ENCODE measurements at regions not wholly inside any gene's neighbourhood (a gene's known extent, or its start where the extent isn't known, plus 50 kb on each side); places are given as distances from the start of the nearest gene placed in this dataset.

DNA sequence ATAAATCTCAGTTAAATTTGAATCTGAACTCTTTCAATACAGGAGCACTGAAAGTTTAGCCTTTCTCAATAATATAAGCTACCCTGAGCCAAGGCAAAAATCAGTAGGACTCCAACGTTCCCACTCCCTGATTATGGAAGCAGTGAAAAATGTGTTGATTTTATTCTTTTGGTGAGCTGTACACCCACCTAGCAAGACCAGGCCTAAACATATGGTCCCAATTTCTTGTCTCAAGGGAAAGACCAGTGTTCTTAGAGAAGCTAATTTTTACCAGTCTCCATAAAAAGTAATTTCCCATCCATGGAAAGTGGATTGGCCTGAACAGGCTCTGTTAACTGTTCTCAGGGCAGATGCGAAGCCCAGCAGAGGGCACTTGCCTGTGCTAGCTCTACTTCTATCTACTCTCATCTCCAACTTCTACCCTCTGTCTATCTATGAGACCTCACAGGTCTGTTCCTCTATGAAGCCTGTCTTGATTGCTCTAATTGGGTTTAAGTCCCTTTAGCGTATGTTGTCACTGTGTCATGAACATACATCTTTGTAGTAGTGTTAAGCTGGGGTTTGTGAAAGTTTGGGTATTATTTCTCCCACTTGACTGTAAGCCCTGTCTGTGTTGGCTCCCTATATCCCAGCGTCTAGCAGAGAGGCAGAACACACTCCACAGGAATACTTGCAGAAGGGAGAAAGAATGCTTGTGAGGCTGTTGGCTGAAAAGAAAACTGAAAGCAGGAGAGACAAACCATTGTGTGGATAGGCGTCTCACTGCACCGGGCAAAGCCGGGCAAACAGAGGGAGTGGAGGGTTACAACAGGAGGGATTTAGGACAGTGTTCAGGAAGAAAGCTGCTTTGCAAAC, 167.1 kb upstream of the MAF start:
- no peak for DNase-seq

DNA sequence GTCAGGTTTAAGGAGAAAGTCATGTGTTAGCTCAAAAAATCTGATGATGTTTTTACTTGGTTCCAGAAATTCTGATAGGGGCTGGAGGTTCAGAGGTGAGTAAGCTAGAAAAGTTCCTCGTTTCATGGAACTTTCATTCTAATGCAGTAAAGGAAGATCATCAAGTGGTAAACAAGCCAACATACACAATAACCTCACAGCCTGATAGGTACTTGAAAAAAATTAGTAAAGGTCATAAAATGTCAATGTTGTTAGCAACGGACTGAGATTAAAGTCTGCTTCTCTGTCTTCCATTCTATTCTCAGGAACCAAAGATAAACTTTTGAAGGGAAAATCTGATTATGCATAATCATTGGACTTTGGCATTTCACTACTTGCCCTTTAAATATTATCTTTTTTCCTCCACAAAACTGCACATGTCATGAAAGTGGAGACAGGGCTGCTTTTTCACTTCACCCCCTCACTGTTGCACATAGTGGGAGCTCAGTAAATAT, 165.4 kb upstream of the MAF start:
- no peak for DNase-seq

- no peak for DNase-seq
These were observed 164.9 kb upstream of the MAF start for GRCh38 chr16:79765431-79765830.

- no peak for DNase-seq
These were observed 164.0 kb upstream of the MAF start for GRCh38 chr16:79764415-79765110.

DNA sequence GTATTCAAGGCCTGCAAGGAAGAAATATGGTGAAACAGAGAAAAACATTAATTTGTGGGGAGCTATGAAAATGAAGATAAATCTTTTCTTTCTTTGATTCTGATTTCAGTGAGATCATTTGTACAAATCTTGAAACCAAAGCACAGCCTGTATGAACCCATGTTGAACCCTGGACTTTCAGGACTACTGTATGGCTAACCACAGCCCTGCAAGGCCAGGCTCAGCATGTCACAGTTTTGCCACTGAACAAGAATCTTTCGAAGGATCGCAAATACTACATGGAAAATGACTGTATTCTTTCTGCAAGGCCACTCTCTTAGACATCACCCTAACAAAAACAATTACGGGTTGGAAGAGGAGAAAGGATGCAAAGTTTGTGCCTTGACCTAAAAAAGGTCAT, 161.7 kb upstream of the MAF start:
- no peak for DNase-seq

DNA sequence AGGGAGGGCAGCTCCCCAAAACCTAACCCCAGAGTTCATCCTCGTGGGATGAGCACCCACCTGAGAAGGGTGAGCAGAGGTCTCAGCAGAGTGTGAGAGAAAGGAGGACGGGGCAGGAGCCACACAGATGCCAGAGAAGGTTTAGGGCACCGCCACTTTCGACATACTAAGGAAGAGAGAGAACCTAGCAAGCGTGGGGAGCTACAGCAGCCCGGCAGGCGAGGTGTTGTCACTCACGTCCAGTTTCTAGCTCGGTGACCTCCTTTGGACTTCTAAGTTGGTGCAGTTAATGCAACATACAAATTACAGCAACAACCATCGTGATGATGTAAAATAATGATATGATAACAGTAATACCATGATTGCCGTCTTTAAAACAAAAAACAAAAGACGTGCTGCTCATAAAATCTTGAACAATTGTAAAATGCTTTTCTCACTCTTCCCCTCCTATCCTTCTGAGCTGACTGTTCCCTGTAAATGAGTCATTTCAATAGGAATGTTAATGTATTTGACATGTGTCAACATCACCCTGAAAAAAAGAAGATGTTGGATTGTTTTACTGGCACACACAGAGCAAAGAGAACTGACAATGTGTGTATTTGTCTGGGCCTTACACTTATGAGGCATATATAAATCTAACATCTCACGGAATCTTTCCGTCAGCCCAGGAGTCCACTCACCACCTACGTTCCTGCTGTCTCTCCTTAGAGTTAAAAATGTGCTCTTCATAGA, 158.2 kb upstream of the MAF start:
- DNase-seq, result no peak

- no peak for DNase-seq
These were observed 157.4 kb upstream of the MAF start for GRCh38 chr16:79757968-79758367.

DNA sequence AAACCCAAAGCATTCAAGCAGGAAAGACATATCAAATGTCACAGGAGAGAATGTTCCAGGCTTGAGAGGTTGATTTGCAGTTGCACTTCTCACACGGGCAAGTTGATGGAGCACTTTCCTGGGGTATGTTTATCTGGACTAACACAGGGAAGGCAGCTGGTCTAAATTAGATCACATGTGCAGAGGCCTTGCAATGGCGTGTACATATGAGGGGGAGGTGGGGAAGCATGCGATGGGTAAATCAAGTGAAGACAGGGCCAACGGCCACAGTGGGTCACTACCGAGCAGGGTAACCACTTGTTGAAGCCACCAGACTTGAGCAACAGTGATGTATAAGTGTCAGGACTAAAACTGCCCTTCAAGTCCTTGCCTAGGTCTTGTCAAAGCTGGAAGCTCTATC, 156.6 kb upstream of the MAF start:
- DNase-seq, result no peak

DNA sequence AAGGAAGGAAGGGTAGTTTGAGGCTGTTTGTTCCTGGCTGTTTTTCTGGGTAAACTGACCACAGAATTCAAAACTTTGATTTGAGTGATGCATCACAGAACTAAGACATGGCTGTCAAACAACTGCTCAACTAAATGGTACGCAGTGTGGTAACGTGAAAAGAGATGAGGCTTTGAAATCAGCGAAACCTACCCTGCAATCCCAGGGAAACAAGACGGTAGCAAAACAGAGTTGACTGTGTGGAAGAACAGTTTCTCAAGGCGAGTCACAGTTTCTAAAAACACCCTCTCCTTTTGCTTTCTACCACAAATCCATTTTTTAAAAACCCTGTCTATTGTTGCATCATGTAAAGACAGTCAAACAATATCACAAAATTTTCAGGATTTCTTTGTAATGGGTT, 156.0 kb upstream of the MAF start:
- no peak for DNase-seq

DNA sequence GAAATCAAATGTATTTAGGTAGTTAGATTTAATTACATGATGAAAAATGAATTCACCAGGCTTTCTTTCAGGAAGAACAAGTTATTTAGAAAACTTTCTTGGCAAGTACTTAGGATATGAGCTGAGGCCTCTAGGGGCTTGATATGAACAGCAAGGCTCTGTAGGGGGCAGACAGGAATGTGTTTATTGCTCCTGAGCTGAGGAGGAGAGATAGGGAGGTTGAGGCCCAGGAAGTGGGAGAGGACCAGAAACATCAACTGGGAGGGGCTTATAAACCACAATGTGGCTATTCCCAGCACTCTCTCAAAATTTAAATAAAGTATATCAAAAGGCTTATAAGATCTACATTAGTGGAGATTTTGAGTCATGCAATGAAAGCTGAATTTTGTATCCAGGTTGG, 154.0 kb upstream of the MAF start:
- no peak for DNase-seq

DNA sequence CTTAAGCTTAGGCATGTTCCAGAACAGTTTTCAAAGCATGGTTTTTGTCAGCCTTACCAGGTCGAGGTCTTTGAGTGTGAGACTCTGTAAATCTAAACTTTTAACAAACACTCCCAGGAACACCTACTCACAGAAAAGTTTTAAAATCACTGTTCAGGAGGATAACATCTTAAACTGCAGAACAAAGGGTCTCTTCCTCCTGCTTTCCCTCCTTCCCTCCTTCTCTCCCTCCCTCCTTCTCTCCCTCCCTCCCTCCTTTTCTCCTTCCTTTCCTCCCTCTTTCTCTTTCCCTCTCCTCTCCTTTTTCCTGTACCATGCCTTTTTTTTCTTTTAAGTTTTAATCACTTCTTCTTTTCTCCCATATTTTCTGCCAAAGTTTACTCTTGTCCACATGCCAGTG, 153.5 kb upstream of the MAF start:
- DNase-seq, result no peak

- DNase-seq, result no peak
These were observed 152.7 kb upstream of the MAF start for GRCh38 chr16:79753286-79753685.

- DNase-seq, result no peak
These were observed 151.9 kb upstream of the MAF start for GRCh38 chr16:79752396-79752795.

DNA sequence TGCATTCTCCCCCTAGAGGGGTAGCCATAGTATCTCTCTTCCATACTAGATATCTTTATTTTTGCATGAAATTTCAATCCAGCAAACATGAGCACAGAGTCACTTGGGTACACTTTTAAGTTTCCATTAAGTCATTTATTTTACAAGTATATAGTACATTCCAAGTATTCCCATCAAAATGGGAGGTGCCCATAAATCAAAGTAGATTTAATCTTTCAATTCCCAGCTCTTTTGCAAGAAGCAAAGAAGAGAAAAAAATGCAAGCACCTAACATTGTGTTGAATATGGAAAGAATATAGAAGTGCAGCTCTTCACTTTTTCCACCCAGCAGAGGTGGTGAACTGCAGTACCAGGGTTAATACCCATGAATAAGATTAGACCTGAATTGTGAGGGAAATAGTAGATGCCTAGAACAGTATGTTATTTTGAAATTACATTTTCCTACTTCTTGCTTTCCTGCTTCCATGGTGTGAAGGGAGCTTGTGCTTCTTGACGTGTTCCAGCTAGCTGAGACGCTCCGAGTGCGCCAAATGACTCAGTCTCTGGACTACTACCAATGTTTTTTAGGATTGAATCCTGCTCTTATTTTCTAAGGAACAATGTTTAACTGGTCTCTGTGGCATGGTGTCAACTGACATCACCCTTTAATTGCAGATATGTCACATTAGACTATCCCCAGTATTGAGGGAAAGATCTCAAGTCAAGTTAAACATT, 151.1 kb upstream of the MAF start:
- no peak for DNase-seq

DNA sequence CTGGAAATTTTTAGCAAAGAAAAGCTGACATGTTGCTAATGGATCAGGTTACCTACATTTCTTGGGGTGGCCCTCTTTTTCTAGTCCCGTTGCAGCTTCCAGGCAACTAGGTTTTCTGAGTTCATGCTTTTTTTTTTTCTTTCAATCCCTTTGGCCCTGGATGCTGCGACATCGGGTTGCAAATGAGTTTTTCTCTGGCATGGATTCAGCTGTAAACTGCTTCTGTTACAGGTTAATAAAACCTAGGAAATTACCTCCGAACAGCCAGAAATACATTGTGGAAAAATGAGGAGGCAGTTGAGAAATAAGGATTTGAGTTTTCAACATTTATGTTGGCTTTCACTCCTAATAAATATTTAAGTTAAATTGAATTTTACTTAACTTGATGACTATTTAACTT, 149.8 kb upstream of the MAF start:
- DNase-seq, result no peak

GRCh38 chr16:79748629-79749028, 148.1 kb upstream of the MAF start:
- DNase-seq, result no peak

DNA sequence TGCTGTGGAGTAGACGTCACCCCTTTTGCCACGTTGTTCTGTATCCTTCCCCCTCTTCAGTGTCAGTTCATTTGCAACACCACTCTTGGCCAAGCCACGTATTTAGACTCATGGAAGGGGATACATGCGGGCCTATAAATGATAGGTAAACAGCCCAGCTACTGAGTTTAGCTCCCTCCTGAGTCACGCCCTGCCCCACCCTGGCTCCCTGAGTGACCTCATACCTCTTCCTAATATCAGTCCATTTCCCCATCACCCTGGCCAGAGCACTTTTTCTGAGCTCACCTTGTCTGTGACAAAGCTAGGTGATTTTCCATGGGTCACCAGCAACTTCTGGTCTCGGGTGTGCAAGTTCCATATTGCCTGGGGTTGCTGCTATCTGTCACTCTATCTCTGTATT, 147.2 kb upstream of the MAF start:
- DNase-seq, result no peak

- DNase-seq, result no peak
These were observed 139.7 kb upstream of the MAF start for GRCh38 chr16:79740252-79740651.

GRCh38 chr16:79735271-79735670, 134.7 kb upstream of the MAF start:
- DNase-seq, result no peak

- no peak for DNase-seq
These were observed 134.2 kb upstream of the MAF start for GRCh38 chr16:79734721-79735120.

- DNase-seq, result no peak
These were observed 128.3 kb upstream of the MAF start for GRCh38 chr16:79728923-79729240.

DNA sequence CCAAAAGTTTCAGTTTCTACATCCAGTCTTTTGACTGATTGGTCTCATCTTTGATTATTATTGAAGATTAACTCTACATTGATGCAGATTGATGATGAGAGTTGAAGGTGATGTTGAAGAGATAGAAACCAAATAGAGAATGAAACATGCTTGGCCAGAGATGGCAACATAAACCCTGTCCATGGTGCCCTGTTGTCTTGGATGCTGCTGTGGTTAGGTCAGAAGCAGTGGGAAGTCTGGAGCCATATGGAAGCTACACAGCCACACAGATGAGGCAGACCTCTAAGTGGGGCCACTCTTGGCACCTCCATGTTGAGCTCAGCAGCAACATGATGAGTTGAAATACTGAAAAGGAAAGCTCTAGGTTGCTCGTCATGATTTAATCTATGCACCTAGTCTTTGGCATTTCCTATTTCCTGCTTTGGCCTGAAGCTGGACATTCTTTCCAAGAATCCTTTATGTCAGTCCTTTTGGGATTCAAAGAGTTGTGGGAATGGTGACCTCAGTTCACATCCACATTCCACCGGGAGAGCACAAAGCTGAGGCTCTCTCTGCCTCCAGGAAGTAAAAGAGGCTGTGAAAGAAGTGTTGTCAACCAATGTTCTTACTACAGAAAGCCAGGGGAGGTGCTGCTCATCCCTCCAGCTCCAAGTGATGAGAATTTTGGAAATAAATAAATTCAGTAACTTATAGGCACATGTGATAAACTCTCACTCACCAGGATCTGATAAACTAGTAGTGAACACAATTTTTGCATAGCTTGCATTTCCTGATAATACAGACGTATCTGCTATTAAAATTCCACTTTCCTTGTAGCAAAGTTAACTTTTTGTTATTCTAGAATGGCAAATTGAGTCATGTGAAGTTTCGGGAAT, 127.7 kb upstream of the MAF start:
- no peak for DNase-seq
